NCI-H2107 treated with DMSO at 0.1 percent for 48 hours (cell line): ENCODE measurements at regions not wholly inside any gene's neighbourhood (a gene's known extent, or its start where the extent isn't known, plus 50 kb on each side); places are given as distances from the start of the nearest gene placed in this dataset.

Source experiments
- DNase-seq: peaks from one replicate; lab custom pipeline; 2025; ENCODE audit not compliant: unreplicated experiment; lab: John Stamatoyannopoulos, UW

- no peak for DNase-seq
Observed at GRCh38 chr2:22634167-22634566, 750.8 kb upstream of the KLHL29 start.

GRCh38 chr2:22656426-22656825, 728.6 kb upstream of the KLHL29 start:
- DNase-seq = no peak

GRCh38 chr2:22673529-22673928, 711.5 kb upstream of the KLHL29 start:
- DNase-seq = no peak

- DNase-seq = peak; percentile 47
Observed at GRCh38 chr2:22683914-22684313, 701.1 kb upstream of the KLHL29 start.

GRCh38 chr2:22690096-22690495, 694.9 kb upstream of the KLHL29 start:
- DNase-seq = no peak

- DNase-seq = no peak
Observed at GRCh38 chr2:22691666-22692065, 693.3 kb upstream of the KLHL29 start.

GRCh38 chr2:22692746-22693145, 692.2 kb upstream of the KLHL29 start:
- no peak for DNase-seq

GRCh38 chr2:22694300-22694699, 690.7 kb upstream of the KLHL29 start:
- no peak for DNase-seq

- no peak for DNase-seq
Observed at GRCh38 chr2:22694856-22695255, 690.1 kb upstream of the KLHL29 start.

GRCh38 chr2:22697054-22697788, 687.8 kb upstream of the KLHL29 start:
- DNase-seq = no peak

GRCh38 chr2:22701561-22702160, 683.3 kb upstream of the KLHL29 start:
- DNase-seq = no peak

- DNase-seq = no peak
Observed at GRCh38 chr2:22703286-22703920, 681.6 kb upstream of the KLHL29 start.

- DNase-seq = no peak
Observed at GRCh38 chr2:22719396-22719795, 665.6 kb upstream of the KLHL29 start.

- DNase-seq = no peak
Observed at GRCh38 chr2:22729466-22729865, 655.5 kb upstream of the KLHL29 start.

GRCh38 chr2:22734373-22735045, 650.5 kb upstream of the KLHL29 start:
- no peak for DNase-seq

GRCh38 chr2:22737144-22737543, 647.8 kb upstream of the KLHL29 start:
- DNase-seq = no peak

GRCh38 chr2:22741216-22741615, 643.8 kb upstream of the KLHL29 start:
- DNase-seq = no peak

GRCh38 chr2:22748909-22749308, 636.1 kb upstream of the KLHL29 start:
- no peak for DNase-seq

GRCh38 chr2:22753476-22753875, 631.5 kb upstream of the KLHL29 start:
- DNase-seq = no peak

- DNase-seq = no peak
Observed at GRCh38 chr2:22756276-22757043, 628.5 kb upstream of the KLHL29 start.

- no peak for DNase-seq
Observed at GRCh38 chr2:22769497-22769896, 615.5 kb upstream of the KLHL29 start.
